ENCODE measurements at regions not wholly inside any gene's neighbourhood (a gene's known extent, or its start where the extent isn't known, plus 50 kb on each side); places are given as distances from the start of the nearest gene placed in this dataset.
"Not testable (repeated sequence)": the region's sequence is repeated elsewhere in the genome, so short reads cannot be mapped to it uniquely, and the experiment has no call there.

GRCh38 chr3:194888062-194888461, 202.4 kb downstream of the FAM43A start:
- DNase-seq, result not testable (repeated sequence)

GRCh38 chr3:194888916-194889315, 203.2 kb downstream of the FAM43A start:
- DNase-seq, result no peak

GRCh38 chr3:194890091-194890490, 204.4 kb downstream of the FAM43A start:
- DNase-seq, result no peak

- DNase-seq, result no peak
These were observed 207.7 kb downstream of the FAM43A start for GRCh38 chr3:194893121-194893987.

- no peak for DNase-seq
These were observed 208.9 kb downstream of the FAM43A start for GRCh38 chr3:194894538-194894937.

GRCh38 chr3:194900854-194901522, 215.3 kb downstream of the FAM43A start:
- DNase-seq, result no peak

GRCh38 chr3:194903447-194903846, 217.8 kb downstream of the FAM43A start:
- not testable (repeated sequence) for DNase-seq

- not testable (repeated sequence) for DNase-seq
These were observed 219.3 kb downstream of the FAM43A start for GRCh38 chr3:194904999-194905398.

- no peak for DNase-seq
These were observed 220.0 kb downstream of the FAM43A start for GRCh38 chr3:194905696-194906095.

GRCh38 chr3:194906229-194906629, 220.5 kb downstream of the FAM43A start:
- DNase-seq, result no peak

- no peak for DNase-seq
These were observed 221.4 kb downstream of the FAM43A start for GRCh38 chr3:194906970-194907629.

GRCh38 chr3:194907811-194908210, 222.1 kb downstream of the FAM43A start:
- DNase-seq, result no peak

GRCh38 chr3:194908496-194908895, 222.8 kb downstream of the FAM43A start:
- no peak for DNase-seq

GRCh38 chr3:194908972-194909371, 223.3 kb downstream of the FAM43A start:
- DNase-seq, result no peak

- no peak for DNase-seq
These were observed 224.8 kb downstream of the FAM43A start for GRCh38 chr3:194910414-194910984.

- DNase-seq, result no peak
These were observed 227.6 kb downstream of the FAM43A start for GRCh38 chr3:194913316-194913715.

- not testable (repeated sequence) for DNase-seq
These were observed 239.2 kb downstream of the FAM43A start for GRCh38 chr3:194924889-194925288.

GRCh38 chr3:194925614-194926013, 239.9 kb downstream of the FAM43A start:
- no peak for DNase-seq

- DNase-seq, result no peak
These were observed 242.5 kb downstream of the FAM43A start for GRCh38 chr3:194928227-194928626.

- DNase-seq, result no peak
These were observed 243.3 kb downstream of the FAM43A start for GRCh38 chr3:194928831-194929577.

GRCh38 chr3:194929578-194929960, 243.9 kb downstream of the FAM43A start:
- DNase-seq, result no peak

GRCh38 chr3:194930377-194931204, 244.9 kb downstream of the FAM43A start:
- no peak for DNase-seq

Data from stimulated activated CD4-positive, alpha-beta T cell treated with anti-CD3 and anti-CD28 coated beads, Interleukin-4, amount 100 ng/mL, for 1 hour (primary cell).